LNCAP (cell line): ENCODE measurements at regions not wholly inside any gene's neighbourhood (a gene's known extent, or its start where the extent isn't known, plus 50 kb on each side); places are given as distances from the start of the nearest gene placed in this dataset.

Experiments used
- TF ChIP-seq, protein P1 (sequence below): fragments of 450-650 bp; IDR thresholded peaks from 2 replicates; pipeline ENCODE4 v1.5.1; 2017; ENCODE audit warnings: mild to moderate bottlenecking

DNA sequence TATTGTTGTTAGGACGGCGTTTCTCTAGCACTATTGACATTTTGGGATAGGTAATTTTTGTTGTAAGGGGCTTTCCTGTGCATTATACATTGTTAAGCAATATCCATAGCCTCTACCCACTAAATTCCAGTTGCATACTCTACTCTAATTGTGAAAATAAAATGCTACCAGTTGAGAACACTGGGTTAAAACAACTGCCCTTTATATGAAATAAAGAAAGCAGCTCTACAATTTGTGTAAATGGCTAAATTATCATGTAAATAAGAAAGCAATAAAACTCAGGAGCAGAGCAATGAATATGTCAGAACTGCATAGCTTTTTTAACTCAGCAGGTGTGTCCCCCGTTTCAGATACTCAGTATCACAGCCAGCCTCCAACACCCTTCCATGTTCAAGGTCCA, 812.7 kb upstream of the NRXN1 start:
- TF ChIP-seq, protein P1, sequence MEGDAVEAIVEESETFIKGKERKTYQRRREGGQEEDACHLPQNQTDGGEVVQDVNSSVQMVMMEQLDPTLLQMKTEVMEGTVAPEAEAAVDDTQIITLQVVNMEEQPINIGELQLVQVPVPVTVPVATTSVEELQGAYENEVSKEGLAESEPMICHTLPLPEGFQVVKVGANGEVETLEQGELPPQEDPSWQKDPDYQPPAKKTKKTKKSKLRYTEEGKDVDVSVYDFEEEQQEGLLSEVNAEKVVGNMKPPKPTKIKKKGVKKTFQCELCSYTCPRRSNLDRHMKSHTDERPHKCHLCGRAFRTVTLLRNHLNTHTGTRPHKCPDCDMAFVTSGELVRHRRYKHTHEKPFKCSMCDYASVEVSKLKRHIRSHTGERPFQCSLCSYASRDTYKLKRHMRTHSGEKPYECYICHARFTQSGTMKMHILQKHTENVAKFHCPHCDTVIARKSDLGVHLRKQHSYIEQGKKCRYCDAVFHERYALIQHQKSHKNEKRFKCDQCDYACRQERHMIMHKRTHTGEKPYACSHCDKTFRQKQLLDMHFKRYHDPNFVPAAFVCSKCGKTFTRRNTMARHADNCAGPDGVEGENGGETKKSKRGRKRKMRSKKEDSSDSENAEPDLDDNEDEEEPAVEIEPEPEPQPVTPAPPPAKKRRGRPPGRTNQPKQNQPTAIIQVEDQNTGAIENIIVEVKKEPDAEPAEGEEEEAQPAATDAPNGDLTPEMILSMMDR, result no peak

DNA sequence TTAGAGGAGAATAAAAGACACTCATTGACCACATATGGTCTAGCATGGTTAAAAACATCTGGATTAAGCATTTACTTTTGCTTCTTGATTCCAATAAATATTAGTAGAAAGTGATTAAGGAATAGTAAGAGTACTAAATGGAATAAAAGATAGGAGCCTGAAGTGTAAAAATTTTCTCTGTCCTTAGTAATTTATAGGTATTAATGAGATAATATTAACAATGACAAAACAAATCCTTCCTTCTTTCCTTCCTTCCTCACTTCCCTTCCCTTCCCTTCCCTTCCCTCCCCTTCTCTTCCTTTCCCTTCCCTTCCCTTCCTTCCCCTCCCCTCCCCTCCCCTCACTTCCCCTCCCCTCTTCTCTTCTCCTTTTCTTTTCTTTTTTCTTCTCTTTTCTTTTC, 797.5 kb upstream of the NRXN1 start:
- TF ChIP-seq, protein P1, result no peak

DNA sequence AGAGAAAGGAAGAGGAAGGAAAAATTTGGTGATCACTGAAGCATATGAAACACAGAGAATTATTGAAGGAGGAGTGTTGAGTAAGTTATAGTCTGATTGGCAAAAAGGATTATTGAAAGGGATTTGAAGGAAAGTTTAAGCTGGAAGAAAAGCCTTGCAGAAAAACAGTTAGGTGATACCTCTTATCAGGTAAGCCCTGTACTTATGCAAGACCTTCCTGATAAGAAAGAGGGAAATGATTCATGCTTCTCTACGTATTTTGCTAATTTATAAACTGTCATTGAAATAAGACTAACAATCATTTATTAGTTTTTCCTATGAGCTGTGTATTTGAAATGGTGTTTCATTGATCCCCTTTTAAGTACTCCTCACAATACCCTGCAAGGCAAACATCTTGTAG, 793.9 kb upstream of the NRXN1 start:
- TF ChIP-seq, protein P1, result no peak

DNA sequence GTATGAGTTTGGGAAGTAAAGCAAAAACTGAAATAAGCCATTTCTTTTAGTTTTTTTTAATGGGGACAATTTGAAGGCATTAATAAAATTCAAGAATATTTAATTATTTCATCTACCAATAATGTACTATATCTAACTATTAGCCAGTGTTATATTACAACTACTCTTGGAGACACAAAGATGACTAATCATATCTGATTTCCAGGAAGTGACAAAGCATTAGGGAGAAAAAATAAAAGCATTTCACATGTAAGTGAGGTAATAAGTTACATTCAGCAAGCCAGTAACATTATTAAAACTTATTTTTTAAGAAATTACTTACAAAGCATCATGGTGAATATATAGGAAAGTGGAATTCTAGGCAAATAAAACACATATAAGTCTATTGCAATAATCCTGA, 781.3 kb upstream of the NRXN1 start:
- TF ChIP-seq, protein P1, result no peak

DNA sequence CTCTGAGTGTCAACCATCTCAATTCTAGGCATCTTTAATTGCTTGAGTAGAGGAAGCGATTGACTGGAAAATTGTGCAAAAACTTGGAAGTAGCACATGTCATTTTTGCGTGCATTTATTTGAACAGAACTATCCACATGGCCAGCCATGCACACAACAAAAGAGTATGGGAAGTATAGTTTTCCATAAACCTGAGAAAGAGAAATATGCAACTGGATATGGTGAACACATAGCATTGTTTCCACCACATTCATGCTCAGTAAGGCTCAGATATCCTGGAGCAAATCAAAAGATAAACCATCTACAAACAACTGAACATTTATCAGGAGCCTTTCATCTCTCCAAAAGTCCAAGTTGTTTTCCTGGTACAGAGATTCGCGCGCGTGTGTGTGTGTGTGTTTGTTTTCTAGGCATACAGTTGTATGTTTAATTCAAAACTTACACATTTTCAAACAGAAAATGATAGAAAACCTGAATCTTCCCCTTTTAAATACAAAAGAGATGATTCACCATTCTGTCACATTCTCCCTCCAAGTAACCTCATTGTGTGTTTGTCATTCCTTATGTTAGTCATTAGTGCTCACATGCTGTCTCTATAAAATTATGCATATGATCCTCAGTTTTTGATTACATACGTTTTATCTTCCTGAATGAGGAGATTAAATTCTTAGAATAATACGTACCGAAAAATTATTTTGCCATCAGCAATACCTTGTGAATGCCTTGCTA, 780.4 kb upstream of the NRXN1 start:
- TF ChIP-seq, protein P1, result no peak

DNA sequence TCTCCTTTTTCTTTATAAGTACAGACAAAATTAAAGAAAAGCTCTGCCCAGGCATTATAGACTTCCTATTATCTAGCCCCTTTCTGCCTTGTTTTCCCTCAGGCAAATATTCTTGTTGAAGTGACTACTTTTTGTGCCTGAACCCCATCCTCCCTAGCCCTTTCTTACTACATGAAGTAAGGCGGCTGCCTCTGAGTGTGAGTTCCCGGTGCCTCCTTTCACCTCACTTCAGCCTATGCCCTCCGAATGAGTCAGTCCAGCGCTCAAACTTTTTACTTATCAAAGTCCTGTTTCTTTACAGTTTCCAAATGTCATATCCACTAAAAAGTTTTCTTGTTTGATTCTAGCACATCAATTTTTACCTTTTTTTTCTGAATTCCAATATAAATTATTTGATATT, 778.3 kb upstream of the NRXN1 start:
- TF ChIP-seq, protein P1, result no peak

DNA sequence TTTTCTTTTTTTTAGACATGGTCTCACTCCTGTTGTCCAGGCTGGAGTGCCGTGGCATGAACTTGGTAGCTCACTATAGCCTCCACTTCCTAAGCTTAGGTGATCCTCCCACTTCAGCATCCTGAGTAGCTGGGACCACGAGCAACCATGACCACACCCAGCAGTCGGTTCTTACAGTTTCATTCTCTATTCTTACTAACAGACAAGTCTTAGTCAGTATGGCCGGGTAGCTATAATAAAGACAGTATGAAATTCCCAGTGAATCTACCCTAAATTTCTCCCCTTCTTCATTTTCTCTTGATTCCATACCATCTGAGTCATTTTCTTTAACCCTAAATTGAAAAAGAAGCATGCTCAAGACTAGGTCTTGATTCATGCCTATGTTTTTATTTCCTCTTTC, 775.3 kb upstream of the NRXN1 start:
- TF ChIP-seq, protein P1, result no peak
